ENCODE measurements at regions not wholly inside any gene's neighbourhood (a gene's known extent, or its start where the extent isn't known, plus 50 kb on each side); places are given as distances from the start of the nearest gene placed in this dataset.

- H3K27ac ChIP-seq = no peak overlapping the region
- no peak for TF ChIP-seq CTCF (conservative IDR thresholded peaks at IDR 0.05)
Measured at GRCh38 chr3:66656609-66657008, 155.8 kb upstream of the LRIG1 start.

DNA sequence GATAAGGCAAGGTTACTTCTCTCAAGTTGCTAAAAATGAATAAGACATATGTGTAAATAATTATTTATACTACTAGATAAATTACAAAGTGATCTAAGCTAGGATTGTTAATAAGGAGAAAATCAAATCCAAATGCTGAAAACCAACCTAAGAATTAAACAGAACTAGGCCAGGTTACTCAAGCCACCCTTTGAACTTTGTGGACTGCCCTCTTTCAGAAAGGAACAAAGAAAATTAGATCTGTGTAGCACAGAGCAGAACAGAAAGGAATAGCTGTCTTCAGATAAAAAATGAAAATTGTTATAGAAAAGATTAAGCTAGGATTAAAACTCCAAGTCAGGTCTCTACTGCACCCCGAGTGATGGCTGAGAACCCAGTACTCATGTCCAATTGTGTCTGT lies 158.2 kb upstream of the LRIG1 start:
- no peak overlapping the region for H3K27ac ChIP-seq
- TF ChIP-seq CTCF (conservative IDR thresholded peaks at IDR 0.05) = no peak

GRCh38 chr3:66661628-66662027 lies 160.8 kb upstream of the LRIG1 start:
- no peak for TF ChIP-seq CTCF (conservative IDR thresholded peaks at IDR 0.05)
- H3K27ac ChIP-seq = no peak overlapping the region

DNA sequence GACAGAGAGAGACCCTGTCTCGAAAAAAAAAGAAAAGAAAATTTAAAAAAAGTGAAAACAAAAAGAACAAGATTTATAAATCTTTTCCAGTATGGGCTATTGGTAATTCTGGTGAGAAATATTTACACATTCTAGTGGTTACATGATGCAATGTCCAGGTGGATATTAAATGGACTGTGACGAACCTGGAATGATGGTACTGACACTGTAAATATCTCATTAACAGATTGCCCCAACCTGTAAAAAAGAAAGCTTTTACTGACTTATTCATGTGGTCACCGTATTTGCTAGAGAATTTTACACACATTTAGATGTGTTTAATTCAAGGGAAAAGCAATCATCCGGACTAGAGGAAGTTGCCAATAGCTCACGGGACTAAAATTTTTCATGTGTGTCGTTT lies 162.1 kb upstream of the LRIG1 start:
- H3K27ac ChIP-seq = no peak overlapping the region
- TF ChIP-seq CTCF (conservative IDR thresholded peaks at IDR 0.05) = no peak

GRCh38 chr3:66665021-66665695 lies 164.3 kb upstream of the LRIG1 start:
- H3K27ac ChIP-seq = no peak overlapping the region

DNA sequence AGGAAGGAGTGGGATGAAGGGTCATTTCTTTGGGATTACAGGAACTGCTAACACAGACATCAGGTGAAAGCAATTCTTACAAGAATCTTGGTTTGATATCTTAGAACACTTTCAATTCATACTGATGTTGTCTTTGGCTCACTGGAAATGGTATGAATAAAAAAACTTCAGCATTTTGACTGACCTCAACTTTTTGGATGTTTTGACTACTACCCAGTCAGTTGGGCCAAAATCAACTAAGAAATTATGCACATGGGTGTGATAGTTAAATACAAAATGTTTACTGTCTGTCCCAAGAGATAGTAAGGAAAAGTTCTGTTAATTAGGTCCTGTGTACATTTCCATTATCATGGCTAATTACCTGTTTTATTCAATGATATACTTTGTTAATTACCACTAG lies 165.5 kb upstream of the LRIG1 start:
- no peak for TF ChIP-seq CTCF (conservative IDR thresholded peaks at IDR 0.05)

More at GRCh38 chr3:66665021-66665695, 164.3 kb upstream of the LRIG1 start:
- no peak for TF ChIP-seq CTCF (conservative IDR thresholded peaks at IDR 0.05)

DNA sequence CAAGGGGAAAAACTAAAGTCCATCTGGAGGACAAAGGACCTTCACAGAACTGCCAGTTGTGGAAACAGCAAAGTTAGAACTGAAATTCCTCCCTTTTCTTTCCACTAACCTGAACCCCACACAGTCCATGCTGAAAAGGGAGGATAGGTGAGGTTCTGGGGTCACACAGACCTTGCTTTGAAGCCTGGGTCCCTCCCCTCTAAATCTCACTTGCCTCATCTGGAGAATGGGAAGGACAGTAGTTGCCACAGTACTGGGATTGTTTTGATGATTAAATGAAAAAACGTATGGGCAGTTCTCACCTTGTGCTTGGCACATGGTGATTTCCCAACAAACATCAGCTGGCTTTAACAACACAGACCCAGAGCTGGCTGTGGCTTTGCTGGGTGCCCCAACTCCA lies 166.4 kb upstream of the LRIG1 start:
- H3K27ac ChIP-seq = no peak overlapping the region
- TF ChIP-seq CTCF (conservative IDR thresholded peaks at IDR 0.05) = no peak

More for the DNA sequence above, 165.5 kb upstream of the LRIG1 start:
- H3K27ac ChIP-seq = no peak overlapping the region

Data from VCaP (cell line).